Peyer's patch (tissue), 4 donors: ENCODE measurements at regions not wholly inside any gene's neighbourhood (a gene's known extent, or its start where the extent isn't known, plus 50 kb on each side); places are given as distances from the start of the nearest gene placed in this dataset.

Source experiments
- DNase-seq, 3 donors: peaks; one replicate each; pipeline ENCODE4 v3.0.0-alpha.2; 2017 to 2019
- H3K27ac ChIP-seq, 4 donors: fragments of 200-600 bp; sonication (generic); one replicate each; pipeline ENCODE4 v1.5.1; 2016 to 2019
- H3K27me3 ChIP-seq, 2 donors: fragments of 200-600 bp; sonication (generic); one replicate each; pipeline ENCODE4 v1.5.1; 2019
- H3K36me3 ChIP-seq, 3 donors: fragments of 200-600 bp; sonication (generic); one replicate each; pipeline ENCODE4 v1.5.1; 2016 to 2019
- H3K4me1 ChIP-seq, 4 donors: fragments of 200-600 bp; sonication (generic); one replicate each; pipeline ENCODE4 v1.5.1; 2016 to 2019
- H3K4me3 ChIP-seq, 4 donors: fragments of 200-600 bp; sonication (generic); 1 replicate in 3 of 4; 2 replicates in 1 of 4; pipeline ENCODE4 v1.5.1; 2016 to 2019; ENCODE audit warnings: mild to moderate bottlenecking in 1 of 4
- H3K9me3 ChIP-seq, 4 donors: fragments of 200-600 bp; sonication (generic); one replicate each; pipeline ENCODE4 v1.5.1; 2016 to 2019; ENCODE audit warnings: mild to moderate bottlenecking in 1 of 4
- POLR2A ChIP-seq, 2 donors: fragments of 450-650 bp; IDR thresholded peaks; one replicate each; pipeline ENCODE4 v1.5.1; 2017; ENCODE audit warnings: antibody characterized with exemption in 2 of 2, mild to moderate bottlenecking in 2 of 2, moderate library complexity in 2 of 2
- TF ChIP-seq, protein P1 (sequence below), 6 experiments: fragments of 450-650 bp in 4 of 6; fragments of 200-600 bp in 2 of 6; sonication (generic) in 1 of 6; IDR thresholded peaks; one replicate each; pipeline ENCODE4 v1.5.1; 2017 to 2019; ENCODE audit warnings: antibody characterized with exemption in 6 of 6, mild to moderate bottlenecking in 3 of 6, moderate library complexity in 1 of 6

DNA sequence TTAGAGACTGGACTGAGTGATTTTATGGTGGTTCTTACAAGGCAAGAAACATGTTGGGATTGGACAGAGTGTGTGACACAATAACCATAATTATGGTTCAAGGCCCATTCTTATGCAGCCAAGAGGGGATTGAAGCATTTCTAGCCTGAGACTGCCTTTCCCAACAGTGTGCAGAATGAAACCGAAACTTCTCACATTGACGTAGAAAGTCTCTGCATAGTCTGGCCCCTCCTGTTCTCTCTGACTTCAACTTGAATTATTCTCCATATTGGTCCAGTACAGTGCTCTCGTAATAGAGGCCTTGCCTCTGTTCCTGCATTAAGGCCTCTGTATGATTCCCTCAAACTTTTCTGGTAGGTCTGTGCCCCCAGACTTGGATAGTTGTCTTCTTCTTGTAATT, 138.3 kb downstream of the DIPK2A start:
- H3K36me3 ChIP-seq: no peaks in the 10 kb centered on the region
- DNase-seq: no peak
- no peaks in the 10 kb centered on the region for H3K9me3 ChIP-seq
- TF ChIP-seq, protein P1, sequence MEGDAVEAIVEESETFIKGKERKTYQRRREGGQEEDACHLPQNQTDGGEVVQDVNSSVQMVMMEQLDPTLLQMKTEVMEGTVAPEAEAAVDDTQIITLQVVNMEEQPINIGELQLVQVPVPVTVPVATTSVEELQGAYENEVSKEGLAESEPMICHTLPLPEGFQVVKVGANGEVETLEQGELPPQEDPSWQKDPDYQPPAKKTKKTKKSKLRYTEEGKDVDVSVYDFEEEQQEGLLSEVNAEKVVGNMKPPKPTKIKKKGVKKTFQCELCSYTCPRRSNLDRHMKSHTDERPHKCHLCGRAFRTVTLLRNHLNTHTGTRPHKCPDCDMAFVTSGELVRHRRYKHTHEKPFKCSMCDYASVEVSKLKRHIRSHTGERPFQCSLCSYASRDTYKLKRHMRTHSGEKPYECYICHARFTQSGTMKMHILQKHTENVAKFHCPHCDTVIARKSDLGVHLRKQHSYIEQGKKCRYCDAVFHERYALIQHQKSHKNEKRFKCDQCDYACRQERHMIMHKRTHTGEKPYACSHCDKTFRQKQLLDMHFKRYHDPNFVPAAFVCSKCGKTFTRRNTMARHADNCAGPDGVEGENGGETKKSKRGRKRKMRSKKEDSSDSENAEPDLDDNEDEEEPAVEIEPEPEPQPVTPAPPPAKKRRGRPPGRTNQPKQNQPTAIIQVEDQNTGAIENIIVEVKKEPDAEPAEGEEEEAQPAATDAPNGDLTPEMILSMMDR (IDR thresholded peaks at IDR 0.05): no peak
- H3K4me1 ChIP-seq: no peaks in the 10 kb centered on the region
- no peaks in the 10 kb centered on the region for H3K27me3 ChIP-seq
- H3K4me3 ChIP-seq: no peak overlapping the region
- no peak overlapping the region for H3K27ac ChIP-seq

GRCh38 chr3:144112036-144112435, 140.4 kb downstream of the DIPK2A start:
- DNase-seq: no peak

GRCh38 chr3:144112437-144112836, 140.8 kb downstream of the DIPK2A start:
- no peak for DNase-seq
- no peaks in the 10 kb centered on the region for H3K9me3 ChIP-seq
- no peaks in the 10 kb centered on the region for H3K4me1 ChIP-seq
- no peak overlapping the region for H3K27ac ChIP-seq
- H3K36me3 ChIP-seq: no peaks in the 10 kb centered on the region
- H3K4me3 ChIP-seq: no peak overlapping the region
- TF ChIP-seq, protein P1 (IDR thresholded peaks at IDR 0.05): no peak
- TF ChIP-seq POLR2A (IDR thresholded peaks at IDR 0.05): no peak
- no peaks in the 10 kb centered on the region for H3K27me3 ChIP-seq

More at GRCh38 chr3:144112036-144112435, 140.4 kb downstream of the DIPK2A start:
- Histone ChIP-seq H3K27ac (no peak overlapping the region), H3K9me3 (no peaks in the 10 kb centered on the region), H3K4me3 (no peak overlapping the region), H3K27me3 (no peaks in the 10 kb centered on the region), H3K4me1 (no peaks in the 10 kb centered on the region), H3K36me3 (no peaks in the 10 kb centered on the region)
- TF ChIP-seq, protein P1 (IDR thresholded peaks at IDR 0.05): no peak
- TF ChIP-seq POLR2A (IDR thresholded peaks at IDR 0.05): no peak

- Histone ChIP-seq H3K9me3 (no peaks in the 10 kb centered on the region), H3K36me3 (no peaks in the 10 kb centered on the region), H3K27ac (no peak overlapping the region), H3K4me1 (no peaks in the 10 kb centered on the region), H3K4me3 (no peak overlapping the region), H3K27me3 (no peaks in the 10 kb centered on the region)
- no peak for TF ChIP-seq POLR2A (IDR thresholded peaks at IDR 0.05)
- TF ChIP-seq, protein P1 (IDR thresholded peaks at IDR 0.05): no peak
- DNase-seq: no peak
Observed at GRCh38 chr3:144114767-144115166, 143.1 kb downstream of the DIPK2A start.

DNA sequence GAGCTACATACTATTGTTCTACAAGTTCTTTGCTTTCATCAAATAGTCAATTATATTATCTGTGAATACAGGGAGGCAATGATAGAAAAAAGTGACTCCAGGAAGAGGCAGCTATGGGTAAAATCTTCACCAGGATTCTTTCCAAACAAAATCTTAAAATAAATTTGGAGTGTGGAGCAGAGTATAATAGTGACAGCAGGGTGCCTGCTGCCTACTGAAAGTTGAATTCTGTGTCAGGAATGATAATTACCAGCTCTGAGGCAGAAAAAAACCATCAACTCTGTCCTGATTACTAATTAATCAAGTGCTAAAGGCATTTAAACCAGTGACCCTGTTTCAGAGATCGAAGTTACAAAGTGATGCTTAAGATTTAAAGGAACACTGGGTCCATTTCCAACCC, 148.0 kb downstream of the DIPK2A start:
- no peaks in the 10 kb centered on the region for H3K4me1 ChIP-seq
- TF ChIP-seq, protein P1 (IDR thresholded peaks at IDR 0.05): no peak
- no peak for TF ChIP-seq POLR2A (IDR thresholded peaks at IDR 0.05)
- no peaks in the 10 kb centered on the region for H3K9me3 ChIP-seq
- H3K36me3 ChIP-seq: no peaks in the 10 kb centered on the region
- no peak for DNase-seq
- H3K27me3 ChIP-seq: no peaks in the 10 kb centered on the region
- no peak overlapping the region for H3K27ac ChIP-seq
- no peak overlapping the region for H3K4me3 ChIP-seq

GRCh38 chr3:144121661-144122060, 150.0 kb downstream of the DIPK2A start:
- Histone ChIP-seq H3K27me3 (no peaks in the 10 kb centered on the region), H3K27ac (no peak overlapping the region), H3K9me3 (no peaks in the 10 kb centered on the region), H3K4me1 (no peaks in the 10 kb centered on the region), H3K36me3 (no peaks in the 10 kb centered on the region), H3K4me3 (no peak overlapping the region)
- no peak for DNase-seq
- TF ChIP-seq, protein P1 (IDR thresholded peaks at IDR 0.05): no peak
- TF ChIP-seq POLR2A (IDR thresholded peaks at IDR 0.05): no peak
